OCI-LY3 (cell line): ENCODE measurements at regions not wholly inside any gene's neighbourhood (a gene's known extent, or its start where the extent isn't known, plus 50 kb on each side); places are given as distances from the start of the nearest gene placed in this dataset.

Experiments used
- H2AFZ ChIP-seq: fragments of 200-600, 300-600 bp; shearing (Covaris generic); 2 replicates; pipeline ENCODE4 v1.6.0; 2014; ENCODE audit warnings: antibody characterized with exemption, low read depth, low read length
- H3K27ac ChIP-seq: fragments of 200-600, 300-600 bp; sonication (generic); 2 replicates; pipeline ENCODE4 v1.5.1; 2014; ENCODE audit warnings: mild to moderate bottlenecking, low read length, moderate library complexity, mixed read lengths
- H3K27me3 ChIP-seq: fragments of 200-600, 300-600 bp; sonication (generic); 2 replicates; pipeline ENCODE4 v1.6.1; 2014; ENCODE audit warnings: low read depth, low read length, mixed read lengths
- H3K36me3 ChIP-seq: fragments of 200-600, 300-600 bp; sonication (generic); replicated peaks from 2 replicates; pipeline ENCODE3; 2014; ENCODE audit warnings: low read depth, low read length, mixed read lengths
- H3K4me1 ChIP-seq: fragments of 300-600, 200-600 bp; sonication (generic); 2 replicates; pipeline ENCODE4 v1.6.1; 2014; ENCODE audit warnings: low read length, mixed read lengths
- H3K4me2 ChIP-seq: fragments of 200-600, 300-600 bp; sonication (generic); 2 replicates; pipeline ENCODE4 v1.6.1; 2014; ENCODE audit warnings: low read length, mixed read lengths
- H3K4me3 ChIP-seq: fragments of 300-600, 200-600 bp; sonication (generic); 2 replicates; pipeline ENCODE4 v1.5.1; 2014; ENCODE audit warnings: antibody characterized with exemption, mild to moderate bottlenecking, low read length, moderate library complexity
- H3K79me2 ChIP-seq: fragments of 300-600, 200-600 bp; shearing (Covaris generic); 2 replicates; pipeline ENCODE4 v1.6.1; 2014; ENCODE audit warnings: mild to moderate bottlenecking, low read length, mixed read lengths
- H3K9ac ChIP-seq: fragments of 300-600, 200-600 bp; shearing (Covaris generic); 2 replicates; pipeline ENCODE4 v1.6.0; 2014; ENCODE audit warnings: mild to moderate bottlenecking, low read length, moderate library complexity
- H3K9me3 ChIP-seq: fragments of 200-600, 300-600 bp; shearing (Covaris generic); 2 replicates; pipeline ENCODE4 v1.6.1; 2014; ENCODE audit warnings: low read length, mixed read lengths; ENCODE audit not compliant: insufficient read depth
- H4K20me1 ChIP-seq: fragments of 200-600, 300-600 bp; sonication (generic); 2 replicates; pipeline ENCODE4 v1.6.1; 2016; ENCODE audit warnings: low read length, mixed read lengths; ENCODE audit not compliant: insufficient read depth
- EZH2phosphoT487 ChIP-seq: fragments of 200-600 bp; shearing (Covaris generic); IDR thresholded peaks from 2 replicates; pipeline ENCODE4 v1.6.1; 2018; ENCODE audit warnings: antibody characterized with exemption, mixed run types, low read depth
- TF ChIP-seq, protein P1 (sequence below): fragments of 200-600, 300-600 bp; sonication (generic); IDR thresholded peaks from 2 replicates; pipeline ENCODE4 v1.5.1; 2014; ENCODE audit warnings: antibody characterized with exemption, low read length, low read depth

- H3K4me2 ChIP-seq: no peak overlapping the region
- no peaks in the 10 kb centered on the region for H3K79me2 ChIP-seq
- no peak overlapping the region for H3K9ac ChIP-seq
- H3K27ac ChIP-seq: no peak overlapping the region
- H3K36me3 ChIP-seq: no peaks in the 10 kb centered on the region
- H3K27me3 ChIP-seq: no peaks in the 10 kb centered on the region
- TF ChIP-seq EZH2phosphoT487: no peak
- TF ChIP-seq, protein P1, sequence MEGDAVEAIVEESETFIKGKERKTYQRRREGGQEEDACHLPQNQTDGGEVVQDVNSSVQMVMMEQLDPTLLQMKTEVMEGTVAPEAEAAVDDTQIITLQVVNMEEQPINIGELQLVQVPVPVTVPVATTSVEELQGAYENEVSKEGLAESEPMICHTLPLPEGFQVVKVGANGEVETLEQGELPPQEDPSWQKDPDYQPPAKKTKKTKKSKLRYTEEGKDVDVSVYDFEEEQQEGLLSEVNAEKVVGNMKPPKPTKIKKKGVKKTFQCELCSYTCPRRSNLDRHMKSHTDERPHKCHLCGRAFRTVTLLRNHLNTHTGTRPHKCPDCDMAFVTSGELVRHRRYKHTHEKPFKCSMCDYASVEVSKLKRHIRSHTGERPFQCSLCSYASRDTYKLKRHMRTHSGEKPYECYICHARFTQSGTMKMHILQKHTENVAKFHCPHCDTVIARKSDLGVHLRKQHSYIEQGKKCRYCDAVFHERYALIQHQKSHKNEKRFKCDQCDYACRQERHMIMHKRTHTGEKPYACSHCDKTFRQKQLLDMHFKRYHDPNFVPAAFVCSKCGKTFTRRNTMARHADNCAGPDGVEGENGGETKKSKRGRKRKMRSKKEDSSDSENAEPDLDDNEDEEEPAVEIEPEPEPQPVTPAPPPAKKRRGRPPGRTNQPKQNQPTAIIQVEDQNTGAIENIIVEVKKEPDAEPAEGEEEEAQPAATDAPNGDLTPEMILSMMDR: no peak
- H3K4me1 ChIP-seq: no peaks in the 10 kb centered on the region
- H2AFZ ChIP-seq: no peak overlapping the region
- H4K20me1 ChIP-seq: no peaks in the 10 kb centered on the region
- H3K9me3 ChIP-seq: no peaks in the 10 kb centered on the region
- no peak overlapping the region for H3K4me3 ChIP-seq
Observed at GRCh38 chr3:147669077-147669476, 259.9 kb downstream of the ZIC1 start.

DNA sequence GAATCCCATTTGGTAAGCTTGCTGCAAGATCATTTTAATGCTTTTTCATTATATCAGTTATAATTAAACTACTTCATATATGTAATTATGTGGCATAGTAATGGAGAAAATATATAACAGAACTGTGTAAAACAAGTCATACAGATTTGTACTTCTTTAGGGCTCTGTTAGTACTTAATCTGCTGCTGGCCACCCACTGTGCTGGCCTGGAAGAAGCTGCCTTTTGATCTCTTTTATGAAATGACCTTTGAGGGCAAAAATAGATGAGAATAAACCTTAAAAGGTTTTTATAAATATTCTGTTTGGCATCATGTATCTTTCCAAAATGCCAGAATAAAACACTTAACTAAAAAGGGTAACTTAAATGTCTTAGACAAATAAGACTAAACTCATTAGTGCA lies 262.9 kb downstream of the ZIC1 start:
- Histone ChIP-seq H3K79me2 (no peaks in the 10 kb centered on the region), H3K4me2 (no peak overlapping the region), H4K20me1 (no peaks in the 10 kb centered on the region), H3K9ac (no peak overlapping the region), H3K4me3 (no peak overlapping the region), H3K4me1 (no peaks in the 10 kb centered on the region), H3K27ac (no peak overlapping the region), H3K9me3 (no peaks in the 10 kb centered on the region), H3K36me3 (no peaks in the 10 kb centered on the region), H3K27me3 (no peaks in the 10 kb centered on the region), H2AFZ (no peak overlapping the region)
- TF ChIP-seq EZH2phosphoT487: no peak
- TF ChIP-seq, protein P1: no peak

DNA sequence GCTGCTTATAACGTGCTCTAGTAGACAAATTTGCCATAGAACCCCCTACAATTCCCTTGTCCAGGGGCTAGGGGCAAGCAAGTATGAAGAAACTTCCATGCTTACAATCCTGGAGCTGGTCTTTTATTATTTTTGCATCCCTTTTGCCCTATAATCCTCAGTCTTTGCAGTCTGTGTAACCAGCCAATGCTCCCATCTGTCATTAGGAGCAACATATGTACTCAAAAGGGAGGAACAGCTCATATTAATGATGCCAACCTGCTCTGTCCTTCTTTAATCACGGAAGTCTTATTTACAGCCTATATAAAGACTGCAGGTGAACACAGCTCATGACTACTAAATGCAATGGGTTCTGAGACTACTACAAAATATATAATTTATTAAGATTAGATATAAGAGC lies 263.3 kb downstream of the ZIC1 start:
- no peak for TF ChIP-seq EZH2phosphoT487
- TF ChIP-seq, protein P1: no peak
- H3K9me3 ChIP-seq: no peaks in the 10 kb centered on the region
- H3K9ac ChIP-seq: no peak overlapping the region
- H3K4me3 ChIP-seq: no peak overlapping the region
- H3K79me2 ChIP-seq: no peaks in the 10 kb centered on the region
- no peak overlapping the region for H3K27ac ChIP-seq
- no peaks in the 10 kb centered on the region for H3K36me3 ChIP-seq
- no peaks in the 10 kb centered on the region for H4K20me1 ChIP-seq
- H3K4me1 ChIP-seq: no peaks in the 10 kb centered on the region
- no peak overlapping the region for H2AFZ ChIP-seq
- no peaks in the 10 kb centered on the region for H3K27me3 ChIP-seq
- no peak overlapping the region for H3K4me2 ChIP-seq

DNA sequence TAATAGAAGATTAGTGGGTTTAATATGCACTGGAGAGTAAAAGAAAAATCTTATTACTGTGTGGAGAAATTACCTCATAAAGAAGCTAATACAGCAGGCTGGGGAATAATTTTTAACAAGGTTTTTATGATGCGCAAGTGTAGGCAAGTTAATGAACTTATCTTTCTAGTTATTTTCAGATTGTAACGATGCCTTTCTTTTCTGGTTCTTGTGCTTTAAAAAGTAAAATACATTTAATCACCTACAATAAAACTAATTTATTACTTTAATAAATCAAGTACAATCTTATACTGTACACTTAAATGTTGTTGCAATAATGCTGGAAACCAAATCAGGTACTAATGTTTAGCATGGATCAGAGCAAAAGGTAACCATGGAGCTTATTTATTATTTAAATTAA lies 266.6 kb downstream of the ZIC1 start:
- TF ChIP-seq, protein P1: no peak
- TF ChIP-seq EZH2phosphoT487: no peak
- Histone ChIP-seq H3K4me2 (no peak overlapping the region), H4K20me1 (no peaks in the 10 kb centered on the region), H3K4me3 (no peak overlapping the region), H3K9ac (no peak overlapping the region), H3K79me2 (no peaks in the 10 kb centered on the region), H3K36me3 (no peaks in the 10 kb centered on the region), H3K27ac (no peak overlapping the region), H3K27me3 (no peaks in the 10 kb centered on the region), H3K9me3 (no peaks in the 10 kb centered on the region), H2AFZ (no peak overlapping the region), H3K4me1 (no peaks in the 10 kb centered on the region)
